HepG2 (cell line): ENCODE measurements at regions not wholly inside any gene's neighbourhood (a gene's known extent, or its start where the extent isn't known, plus 50 kb on each side); places are given as distances from the start of the nearest gene placed in this dataset.

Source experiments
- CCDC6 ChIP-seq: sonication (generic); formaldehyde crosslinking; IDR thresholded peaks from 2 replicates; pipeline ENCODE4 v1.8.1; 2022; ENCODE audit warnings: mild to moderate bottlenecking, missing genetic modification reagents, moderate library complexity
- GABPB1 ChIP-seq: IDR thresholded peaks from 2 replicates; pipeline ENCODE4 v1.6.1; 2016; ENCODE audit warnings: mild to moderate bottlenecking, missing genetic modification reagents, moderate library complexity, missing compliant biosample characterization
- HDAC1 ChIP-seq: sonication (generic); formaldehyde crosslinking; IDR thresholded peaks from 2 replicates; pipeline ENCODE4 v1.5.1; 2020; ENCODE audit warnings: mild to moderate bottlenecking, missing genetic modification reagents
- HNF1B ChIP-seq: sonication (generic); formaldehyde crosslinking; IDR thresholded peaks from 2 replicates; pipeline ENCODE4 v1.5.1; 2020; ENCODE audit warnings: mild to moderate bottlenecking, moderate library complexity, missing genetic modification reagents
- IKZF4 ChIP-seq: sonication (generic); formaldehyde crosslinking; IDR thresholded peaks from 2 replicates; pipeline ENCODE4 v1.5.1; 2020; ENCODE audit warnings: borderline replicate concordance, mild to moderate bottlenecking, low read depth, missing genetic modification reagents; ENCODE audit errors: not compliant biosample characterization
- KLF6 ChIP-seq: IDR thresholded peaks from 2 replicates; pipeline ENCODE4 v1.8.0; 2016; ENCODE audit warnings: missing biosample characterization, missing genetic modification reagents
- MXI1 ChIP-seq: IDR thresholded peaks from 3 replicates; pipeline ENCODE4 v1.6.1; 2012; ENCODE audit warnings: low read depth, low read length, inconsistent platforms, borderline replicate concordance
- MYC ChIP-seq: sonication (generic); formaldehyde crosslinking; IDR thresholded peaks from 2 replicates; pipeline ENCODE4 v1.9.0; 2021; ENCODE audit warnings: missing genetic modification reagents, borderline replicate concordance
- NRL ChIP-seq: sonication (generic); formaldehyde crosslinking; IDR thresholded peaks from 2 replicates; pipeline ENCODE4 v1.5.0; 2020; ENCODE audit warnings: missing genetic modification reagents, mild to moderate bottlenecking, moderate library complexity, borderline replicate concordance
- RXRB ChIP-seq: IDR thresholded peaks from 2 replicates; pipeline ENCODE4 v1.6.1; 2016; ENCODE audit warnings: borderline replicate concordance, missing genetic modification reagents, missing compliant biosample characterization
- ZNF143 ChIP-seq: sonication (generic); formaldehyde crosslinking; IDR thresholded peaks from 2 replicates; pipeline ENCODE4 v1.4.0; 2020; ENCODE audit warnings: missing genetic modification reagents
- ZNF292 ChIP-seq: sonication (generic); formaldehyde crosslinking; IDR thresholded peaks from 2 replicates; pipeline ENCODE4 v1.8.1; 2022; ENCODE audit warnings: mild to moderate bottlenecking, low read depth, missing genetic modification reagents, borderline replicate concordance
- ZNF619 ChIP-seq: sonication (generic); formaldehyde crosslinking; IDR thresholded peaks from 2 replicates; pipeline ENCODE4 v1.4.0; 2020; ENCODE audit warnings: mild to moderate bottlenecking, missing genetic modification reagents
- TF ChIP-seq, protein P1 (sequence below): sonication (generic); formaldehyde crosslinking; IDR thresholded peaks from 2 replicates; pipeline ENCODE4 v1.8.1; 2022; ENCODE audit warnings: low read depth, mild to moderate bottlenecking, missing genetic modification reagents
- TF ChIP-seq, protein P2 (sequence below): IDR thresholded peaks from 2 replicates; pipeline ENCODE4 v1.6.1; 2012; ENCODE audit warnings: inconsistent platforms
- TF ChIP-seq, protein P3 (sequence below): sonication (generic); formaldehyde crosslinking; IDR thresholded peaks from 2 replicates; pipeline ENCODE4 v1.4.0; 2020; ENCODE audit warnings: mild to moderate bottlenecking, missing genetic modification reagents
- TF ChIP-seq, protein P4 (sequence below): sonication (generic); formaldehyde crosslinking; IDR thresholded peaks from 2 replicates; pipeline ENCODE4 v1.4.0; 2020; ENCODE audit warnings: missing genetic modification reagents, low read depth, mild to moderate bottlenecking, borderline replicate concordance
- TF ChIP-seq, protein P5 (sequence below): sonication (generic); formaldehyde crosslinking; IDR thresholded peaks from 2 replicates; pipeline ENCODE4 v1.4.0; 2020; ENCODE audit warnings: missing genetic modification reagents

DNA sequence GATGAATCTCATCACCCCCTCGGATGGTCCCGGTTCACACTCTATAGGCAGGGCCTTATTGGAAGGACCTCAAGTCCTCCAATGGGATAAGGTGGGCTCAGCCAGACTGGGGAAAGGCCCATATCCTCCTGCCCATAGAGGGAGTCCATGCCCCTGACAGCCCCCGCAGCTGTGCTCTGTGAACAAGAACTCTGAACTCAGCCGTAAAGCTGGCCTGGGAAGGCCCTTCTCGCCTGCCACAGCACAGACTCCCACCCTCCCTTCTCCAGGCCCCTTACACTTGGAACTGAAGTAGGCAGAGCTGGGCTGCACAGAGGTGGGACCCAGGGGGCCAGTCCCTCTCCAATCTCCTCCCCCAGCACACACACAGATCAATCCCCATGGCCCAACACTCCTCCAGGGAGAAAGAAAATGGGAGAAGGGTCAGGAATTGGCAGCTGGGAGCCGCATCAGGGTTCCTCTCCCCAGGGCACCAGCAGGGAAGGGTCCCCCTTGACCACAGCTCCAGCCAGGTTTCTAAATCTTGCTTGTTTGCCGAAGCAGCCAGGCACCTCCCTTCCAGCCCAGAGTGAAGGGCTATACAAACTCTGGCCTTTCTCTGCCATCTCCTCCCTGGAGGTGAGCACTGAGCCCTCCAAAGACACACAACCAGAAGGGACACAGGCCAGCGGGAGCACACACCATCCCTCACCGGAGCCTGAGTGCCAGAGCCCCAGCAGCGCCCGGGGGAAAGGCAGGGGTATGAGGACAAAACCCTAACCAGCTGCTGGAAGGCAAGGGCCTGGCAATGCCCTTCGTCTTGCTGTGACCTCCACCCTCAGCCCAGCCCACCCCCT, 454.1 kb downstream of the SOX9 start (continued):
- TF ChIP-seq, protein P1, sequence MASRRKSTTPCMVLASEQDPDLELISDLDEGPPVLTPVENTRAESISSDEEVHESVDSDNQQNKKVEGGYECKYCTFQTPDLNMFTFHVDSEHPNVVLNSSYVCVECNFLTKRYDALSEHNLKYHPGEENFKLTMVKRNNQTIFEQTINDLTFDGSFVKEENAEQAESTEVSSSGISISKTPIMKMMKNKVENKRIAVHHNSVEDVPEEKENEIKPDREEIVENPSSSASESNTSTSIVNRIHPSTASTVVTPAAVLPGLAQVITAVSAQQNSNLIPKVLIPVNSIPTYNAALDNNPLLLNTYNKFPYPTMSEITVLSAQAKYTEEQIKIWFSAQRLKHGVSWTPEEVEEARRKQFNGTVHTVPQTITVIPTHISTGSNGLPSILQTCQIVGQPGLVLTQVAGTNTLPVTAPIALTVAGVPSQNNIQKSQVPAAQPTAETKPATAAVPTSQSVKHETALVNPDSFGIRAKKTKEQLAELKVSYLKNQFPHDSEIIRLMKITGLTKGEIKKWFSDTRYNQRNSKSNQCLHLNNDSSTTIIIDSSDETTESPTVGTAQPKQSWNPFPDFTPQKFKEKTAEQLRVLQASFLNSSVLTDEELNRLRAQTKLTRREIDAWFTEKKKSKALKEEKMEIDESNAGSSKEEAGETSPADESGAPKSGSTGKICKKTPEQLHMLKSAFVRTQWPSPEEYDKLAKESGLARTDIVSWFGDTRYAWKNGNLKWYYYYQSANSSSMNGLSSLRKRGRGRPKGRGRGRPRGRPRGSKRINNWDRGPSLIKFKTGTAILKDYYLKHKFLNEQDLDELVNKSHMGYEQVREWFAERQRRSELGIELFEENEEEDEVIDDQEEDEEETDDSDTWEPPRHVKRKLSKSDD (CRISPR knock-in tag): 0 out of 2 replicates have a peak, but pooled peaks have one; percentile 53
- TF ChIP-seq ZNF292 (CRISPR knock-in tag) (peak; percentile 43; the same call in 1 of the 2 replicates), KLF6 (CRISPR knock-in tag) (0 out of 2 replicates have a peak, but pooled peaks have one; percentile 17), MXI1 (0 out of 3 replicates have a peak, but pooled peaks have one; percentile 24), HNF1B (CRISPR knock-in tag) (0 out of 2 replicates have a peak, but pooled peaks have one; percentile 23), IKZF4 (CRISPR knock-in tag) (no peak), NRL (CRISPR knock-in tag) (no peak), CCDC6 (CRISPR knock-in tag) (0 out of 2 replicates have a peak, but pooled peaks have one; percentile 23), GABPB1 (CRISPR knock-in tag) (0 out of 2 replicates have a peak, but pooled peaks have one; percentile 12), RXRB (CRISPR knock-in tag) (no peak), ZNF619 (CRISPR knock-in tag) (peak; percentile 64; the same call in 1 of the 2 replicates), HDAC1 (CRISPR knock-in tag) (0 out of 2 replicates have a peak, but pooled peaks have one; percentile 6), MYC (CRISPR knock-in tag) (0 out of 2 replicates have a peak, but pooled peaks have one; percentile 1), ZNF143 (CRISPR knock-in tag) (0 out of 2 replicates have a peak, but pooled peaks have one; percentile 6)
- TF ChIP-seq, protein P2, sequence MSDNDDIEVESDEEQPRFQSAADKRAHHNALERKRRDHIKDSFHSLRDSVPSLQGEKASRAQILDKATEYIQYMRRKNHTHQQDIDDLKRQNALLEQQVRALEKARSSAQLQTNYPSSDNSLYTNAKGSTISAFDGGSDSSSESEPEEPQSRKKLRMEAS: peak; percentile 1; the same call in 1 of the 2 replicates
- TF ChIP-seq, protein P3, sequence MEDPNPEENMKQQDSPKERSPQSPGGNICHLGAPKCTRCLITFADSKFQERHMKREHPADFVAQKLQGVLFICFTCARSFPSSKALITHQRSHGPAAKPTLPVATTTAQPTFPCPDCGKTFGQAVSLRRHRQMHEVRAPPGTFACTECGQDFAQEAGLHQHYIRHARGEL (CRISPR knock-in tag): 0 out of 2 replicates have a peak, but pooled peaks have one; percentile 20
- TF ChIP-seq, protein P4, sequence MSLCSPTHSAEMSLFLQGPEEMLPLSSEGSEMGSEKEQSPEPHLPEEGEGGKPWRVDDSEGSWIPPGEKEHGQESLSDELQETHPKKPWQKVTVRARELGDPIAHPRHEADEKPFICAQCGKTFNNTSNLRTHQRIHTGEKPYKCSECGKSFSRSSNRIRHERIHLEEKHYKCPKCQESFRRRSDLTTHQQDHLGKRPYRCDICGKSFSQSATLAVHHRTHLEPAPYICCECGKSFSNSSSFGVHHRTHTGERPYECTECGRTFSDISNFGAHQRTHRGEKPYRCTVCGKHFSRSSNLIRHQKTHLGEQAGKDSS (CRISPR knock-in tag): 0 out of 2 replicates have a peak, but pooled peaks have one; percentile 17
- TF ChIP-seq, protein P5, sequence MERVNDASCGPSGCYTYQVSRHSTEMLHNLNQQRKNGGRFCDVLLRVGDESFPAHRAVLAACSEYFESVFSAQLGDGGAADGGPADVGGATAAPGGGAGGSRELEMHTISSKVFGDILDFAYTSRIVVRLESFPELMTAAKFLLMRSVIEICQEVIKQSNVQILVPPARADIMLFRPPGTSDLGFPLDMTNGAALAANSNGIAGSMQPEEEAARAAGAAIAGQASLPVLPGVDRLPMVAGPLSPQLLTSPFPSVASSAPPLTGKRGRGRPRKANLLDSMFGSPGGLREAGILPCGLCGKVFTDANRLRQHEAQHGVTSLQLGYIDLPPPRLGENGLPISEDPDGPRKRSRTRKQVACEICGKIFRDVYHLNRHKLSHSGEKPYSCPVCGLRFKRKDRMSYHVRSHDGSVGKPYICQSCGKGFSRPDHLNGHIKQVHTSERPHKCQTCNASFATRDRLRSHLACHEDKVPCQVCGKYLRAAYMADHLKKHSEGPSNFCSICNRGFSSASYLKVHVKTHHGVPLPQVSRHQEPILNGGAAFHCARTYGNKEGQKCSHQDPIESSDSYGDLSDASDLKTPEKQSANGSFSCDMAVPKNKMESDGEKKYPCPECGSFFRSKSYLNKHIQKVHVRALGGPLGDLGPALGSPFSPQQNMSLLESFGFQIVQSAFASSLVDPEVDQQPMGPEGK (CRISPR knock-in tag): peak; percentile 53; the same call in 1 of the 2 replicates
